ENCODE measurements at regions not wholly inside any gene's neighbourhood (a gene's known extent, or its start where the extent isn't known, plus 50 kb on each side); places are given as distances from the start of the nearest gene placed in this dataset.

- no peak for DNase-seq (ENCODE audit: extremely low spot score)
- TF ChIP-seq CTCF (IDR thresholded peaks at IDR 0.05; ENCODE audit: control extremely low read depth, extremely low read depth, low read depth, missing control alignments): no peak
- POLR2A ChIA-PET: no interaction called here
- CTCF ChIA-PET: interaction anchor here (1.4 kb wide), 1 partner anchor 14 kb away, joined by 3 read pairs; no protein-coding TSS in a partner anchor
These were observed 396.8 kb upstream of the AZI2 start for GRCh38 chr3:28745436-28745835.

GRCh38 chr3:28745916-28746617, 397.4 kb upstream of the AZI2 start:
- no peak for TF ChIP-seq CTCF (IDR thresholded peaks at IDR 0.05; ENCODE audit: control extremely low read depth, extremely low read depth, low read depth, missing control alignments)
- DNase-seq (ENCODE audit: extremely low spot score): no peak
- POLR2A ChIA-PET: no interaction called here
- CTCF ChIA-PET: interaction anchor here (1.4 to 1.8 kb wide), 2 partner anchors 10 to 13 kb away, joined by 3 to 4 read pairs; no protein-coding TSS in a partner anchor

GRCh38 chr3:28746990-28747389, 398.4 kb upstream of the AZI2 start:
- ChIA-PET POLR2A (no interaction called here), CTCF (interaction anchor here (1.8 kb wide), 1 partner anchor 10 kb away, joined by 4 read pairs; no protein-coding TSS in a partner anchor)
- no peak for TF ChIP-seq CTCF (IDR thresholded peaks at IDR 0.05; ENCODE audit: control extremely low read depth, extremely low read depth, low read depth, missing control alignments)
- no peak for DNase-seq (ENCODE audit: extremely low spot score)

GRCh38 chr3:28751864-28752263, 403.2 kb upstream of the AZI2 start:
- no peak for TF ChIP-seq CTCF (IDR thresholded peaks at IDR 0.05; ENCODE audit: control extremely low read depth, extremely low read depth, low read depth, missing control alignments)
- CTCF ChIA-PET: interaction anchor here (1.3 kb wide), 1 partner anchor 25 kb away, joined by 5 read pairs; no protein-coding TSS in a partner anchor
- DNase-seq (ENCODE audit: extremely low spot score): no peak
- POLR2A ChIA-PET: no interaction called here

GRCh38 chr3:28752290-28752689, 403.7 kb upstream of the AZI2 start:
- TF ChIP-seq CTCF (IDR thresholded peaks at IDR 0.05; ENCODE audit: control extremely low read depth, extremely low read depth, low read depth, missing control alignments): no peak
- POLR2A ChIA-PET: no interaction called here
- CTCF ChIA-PET: no interaction called here
- no peak for DNase-seq (ENCODE audit: extremely low spot score)

GRCh38 chr3:28756056-28756455, 407.4 kb upstream of the AZI2 start:
- POLR2A ChIA-PET: no interaction called here
- DNase-seq (ENCODE audit: extremely low spot score): no peak
- TF ChIP-seq CTCF (IDR thresholded peaks at IDR 0.05; ENCODE audit: control extremely low read depth, extremely low read depth, low read depth, missing control alignments): no peak
- CTCF ChIA-PET: no interaction called here
